SH-SY5Y (cell line): ENCODE measurements at regions not wholly inside any gene's neighbourhood (a gene's known extent, or its start where the extent isn't known, plus 50 kb on each side); places are given as distances from the start of the nearest gene placed in this dataset.

Experiments
- GATA2 ChIP-seq: IDR thresholded peaks from 2 replicates; pipeline ENCODE4 v1.6.1; 2011; ENCODE audit warnings: mild to moderate bottlenecking, low read depth, low read length
- GATA3 ChIP-seq: IDR thresholded peaks from 2 replicates; pipeline ENCODE4 v1.6.1; 2011; ENCODE audit warnings: low read depth, mild to moderate bottlenecking, low read length, moderate library complexity

DNA sequence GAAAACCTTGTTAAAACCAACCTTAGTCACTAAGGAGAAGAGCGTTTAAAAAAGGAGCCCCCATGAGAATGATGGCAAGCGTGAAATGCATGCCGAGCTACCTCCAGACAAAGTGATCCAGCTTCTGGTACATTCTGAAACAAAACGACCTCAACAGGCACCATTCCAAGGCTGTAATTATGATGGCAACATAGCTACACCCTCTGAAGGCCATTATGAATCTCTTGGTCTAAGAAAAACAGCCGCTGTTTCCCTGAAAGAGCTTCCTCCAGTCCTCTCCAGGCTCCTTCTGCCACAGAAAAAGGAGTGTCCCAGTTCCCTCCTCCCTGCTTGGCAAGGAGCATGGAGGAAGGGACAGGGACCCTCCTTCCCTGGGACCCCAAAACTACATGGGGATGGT lies 50.0 kb upstream of the ABLIM1 start:
- TF ChIP-seq GATA2 (no peak), GATA3 (no peak)

DNA sequence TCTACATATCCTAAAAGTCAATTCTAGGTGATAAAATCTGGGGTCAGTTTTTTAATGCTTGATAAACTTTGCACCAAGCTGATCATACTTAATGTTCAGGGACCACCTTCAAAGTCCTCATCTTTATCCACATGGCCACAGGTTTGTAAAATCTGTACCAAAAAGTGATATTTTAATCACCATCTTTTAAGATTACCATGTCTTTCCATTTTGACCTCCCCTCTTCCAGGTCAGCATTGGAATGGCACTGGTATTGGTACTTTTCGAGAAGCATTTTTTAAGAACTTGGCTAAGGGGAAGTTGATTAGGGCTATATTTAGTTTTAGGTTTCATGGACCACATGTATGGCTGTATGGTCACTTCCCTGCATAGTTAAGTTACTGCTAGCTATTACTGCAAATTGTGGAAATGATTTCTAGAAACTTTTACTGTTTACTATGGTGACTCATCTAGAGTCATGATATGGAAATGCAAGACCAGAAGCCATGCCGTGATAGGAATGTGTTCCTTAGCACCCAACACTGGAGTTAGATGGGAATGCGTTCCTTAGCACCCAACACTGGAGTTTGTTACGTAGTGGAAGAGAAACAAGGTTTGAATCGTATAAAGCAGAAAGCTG lies 50.8 kb upstream of the ABLIM1 start:
- TF ChIP-seq GATA3 (no peak), GATA2 (no peak)

DNA sequence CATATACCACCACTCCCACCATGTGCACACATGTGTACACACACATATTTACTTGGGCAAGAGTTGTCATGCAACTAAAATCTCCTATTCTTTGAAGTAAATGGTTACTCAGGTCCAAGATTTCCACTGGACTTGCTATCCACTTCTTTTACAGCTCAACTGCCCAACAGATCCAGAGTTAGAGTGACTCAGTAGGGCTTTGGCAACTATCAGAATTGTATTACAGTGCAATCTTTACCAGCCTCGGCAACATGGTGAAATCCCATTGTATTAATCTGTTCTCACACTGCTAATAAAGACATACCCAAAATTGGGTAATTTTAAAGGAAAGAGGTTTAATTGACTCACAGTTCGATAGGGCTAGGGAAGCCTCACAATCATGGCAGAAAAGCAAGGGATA lies 51.9 kb upstream of the ABLIM1 start:
- TF ChIP-seq GATA2, result no peak
- no peak for TF ChIP-seq GATA3

DNA sequence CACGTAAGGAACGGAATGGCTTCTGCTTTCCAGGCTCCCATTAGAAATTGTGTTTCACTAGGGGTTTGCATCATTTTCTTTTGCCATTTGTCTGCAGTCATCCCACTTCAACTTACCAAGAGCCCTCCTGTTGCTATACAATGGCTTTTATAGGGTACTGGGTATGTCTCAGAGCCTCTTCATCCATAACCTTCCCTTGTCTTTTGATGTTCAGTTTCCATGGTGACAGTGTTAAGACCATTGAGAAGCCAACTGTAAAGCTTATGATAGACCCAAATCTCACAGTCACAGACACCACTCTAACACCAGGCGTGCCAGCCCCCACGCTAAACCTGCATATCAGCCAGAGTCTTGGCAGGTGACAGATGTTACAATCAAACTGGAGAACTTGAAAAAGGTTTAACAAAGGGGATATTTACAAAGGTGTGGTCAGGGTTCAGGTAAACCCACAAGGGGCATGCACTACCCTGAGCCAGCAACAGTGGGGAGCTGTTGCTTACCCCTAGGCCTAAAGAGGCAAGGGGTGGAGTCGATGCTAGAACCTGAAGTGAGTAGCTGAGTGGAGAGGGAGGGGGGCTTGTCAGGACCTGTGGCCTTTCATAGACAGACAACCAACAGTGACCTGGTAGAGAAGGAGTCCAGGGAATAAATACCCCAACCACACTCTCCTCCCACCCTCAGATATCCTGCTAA lies 53.2 kb upstream of the ABLIM1 start:
- TF ChIP-seq GATA2, result no peak
- TF ChIP-seq GATA3, result no peak

DNA sequence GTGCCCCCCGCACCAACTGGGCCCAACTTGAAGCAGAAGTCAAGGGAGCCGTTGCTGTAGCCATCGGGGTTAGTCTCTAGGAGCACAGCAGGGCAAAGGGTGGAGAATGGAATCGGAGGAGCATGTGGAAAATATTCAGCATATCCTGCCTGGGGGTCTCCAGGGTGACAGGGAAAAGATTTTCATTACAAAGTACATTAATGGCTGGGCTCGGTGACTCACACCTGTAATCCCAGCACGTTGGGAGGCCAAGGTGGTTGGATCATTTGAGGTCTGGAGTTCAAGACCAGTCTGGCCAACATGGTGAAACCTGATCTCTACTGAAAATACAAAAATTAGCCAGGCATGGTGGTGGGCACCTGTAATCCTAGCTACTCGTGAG lies 53.8 kb upstream of the ABLIM1 start:
- TF ChIP-seq GATA2 (no peak), GATA3 (no peak)

DNA sequence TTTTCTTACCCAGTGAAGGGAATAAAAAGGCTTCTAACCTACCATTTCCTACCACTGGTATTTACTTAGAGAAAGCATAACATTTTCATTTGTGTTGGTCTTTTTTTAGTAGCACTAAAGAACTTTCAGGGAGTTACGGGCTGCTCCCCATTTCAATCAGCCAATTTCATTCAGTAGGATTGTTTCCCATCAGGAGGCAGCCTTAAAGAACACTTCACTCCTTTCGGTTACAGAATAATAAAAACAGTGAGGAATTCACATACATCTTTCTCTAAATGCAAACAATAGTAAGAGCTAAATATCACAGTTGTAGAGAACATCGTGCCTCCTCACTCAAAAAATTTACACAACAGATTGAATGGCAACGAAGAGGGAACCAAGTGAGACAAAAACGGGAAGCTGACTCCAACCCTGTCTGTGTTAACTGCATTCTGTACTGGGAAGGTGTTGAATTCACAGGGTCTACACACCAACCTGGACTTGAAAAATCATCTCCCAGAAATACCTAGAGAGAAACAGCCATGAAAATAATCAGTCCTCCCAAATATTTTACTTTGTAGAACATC lies 55.5 kb upstream of the ABLIM1 start:
- TF ChIP-seq GATA3 (no peak), GATA2 (no peak)

DNA sequence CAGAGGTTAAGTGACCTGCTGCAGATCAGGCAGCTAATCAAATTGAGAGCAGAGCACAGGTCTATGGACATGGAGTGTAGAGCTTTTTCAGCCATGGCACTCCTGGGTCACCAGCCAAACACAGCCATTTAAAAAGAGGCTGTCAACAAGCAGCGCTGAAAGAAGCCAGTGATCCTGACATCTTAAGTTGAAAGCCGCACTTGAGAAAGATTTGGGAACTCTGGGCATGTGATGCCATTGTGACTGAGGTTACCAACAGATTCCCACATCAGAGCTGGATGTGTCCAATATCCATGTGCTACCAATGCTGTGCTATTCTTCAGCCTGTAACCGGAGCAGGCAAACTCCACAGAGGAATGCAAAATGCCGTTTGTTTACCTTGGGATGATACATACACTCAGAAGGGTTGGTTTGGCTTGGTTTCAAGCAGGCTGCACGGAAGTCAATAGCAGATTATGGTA lies 56.2 kb upstream of the ABLIM1 start:
- TF ChIP-seq GATA2 (no peak), GATA3 (no peak)

DNA sequence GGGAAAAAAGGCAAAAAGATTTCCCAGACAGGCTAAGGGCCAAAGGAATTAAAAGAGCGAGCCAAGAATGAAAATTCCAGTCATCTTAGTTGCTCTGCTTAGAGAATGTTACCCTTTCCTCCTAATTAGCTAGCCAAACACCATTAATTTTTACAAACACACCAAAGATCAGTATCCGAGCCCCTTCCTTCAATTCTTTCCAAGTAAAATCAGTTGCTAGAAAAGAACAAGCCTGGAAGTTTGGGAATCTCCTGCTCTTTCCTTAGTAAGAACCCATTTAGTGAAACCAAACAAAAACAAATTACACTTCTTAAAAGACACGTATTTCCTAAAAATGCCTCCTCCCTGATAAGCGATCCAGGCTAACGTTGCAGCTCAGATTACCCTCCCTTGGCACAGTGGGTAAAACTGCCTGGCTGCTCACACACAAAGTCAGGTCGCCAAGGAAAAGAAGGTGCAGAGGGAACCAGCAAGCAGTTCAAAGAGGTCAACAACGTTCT lies 57.1 kb upstream of the ABLIM1 start:
- TF ChIP-seq GATA3 (no peak), GATA2 (no peak)

DNA sequence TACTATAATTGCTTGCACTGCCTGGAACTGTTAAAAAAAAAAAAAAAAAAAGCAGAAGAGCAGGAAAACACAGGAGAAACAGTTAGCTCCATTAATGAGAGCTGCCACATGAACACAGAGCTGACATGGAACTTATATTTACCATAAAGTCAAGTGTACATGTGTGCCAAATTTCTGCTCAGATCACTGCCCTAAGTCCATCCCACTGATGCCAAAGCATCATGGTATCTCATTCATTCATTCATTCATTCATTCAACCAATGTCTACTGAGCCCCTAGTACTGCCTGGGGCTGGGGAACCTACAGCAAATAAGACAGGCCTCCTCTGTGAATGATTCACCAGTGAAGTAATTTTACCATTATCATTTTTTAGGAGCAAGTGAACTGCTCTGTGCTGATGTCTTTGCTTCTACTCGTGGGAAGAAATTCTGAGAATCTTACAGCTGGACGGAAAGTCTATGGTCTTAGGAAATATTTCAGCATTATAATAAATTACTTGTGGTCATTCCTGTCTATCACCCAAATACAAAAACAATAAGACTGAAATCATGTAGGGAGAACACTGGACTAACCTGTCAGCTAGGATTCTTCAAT lies 58.8 kb upstream of the ABLIM1 start:
- TF ChIP-seq GATA3 (no peak), GATA2 (no peak)

DNA sequence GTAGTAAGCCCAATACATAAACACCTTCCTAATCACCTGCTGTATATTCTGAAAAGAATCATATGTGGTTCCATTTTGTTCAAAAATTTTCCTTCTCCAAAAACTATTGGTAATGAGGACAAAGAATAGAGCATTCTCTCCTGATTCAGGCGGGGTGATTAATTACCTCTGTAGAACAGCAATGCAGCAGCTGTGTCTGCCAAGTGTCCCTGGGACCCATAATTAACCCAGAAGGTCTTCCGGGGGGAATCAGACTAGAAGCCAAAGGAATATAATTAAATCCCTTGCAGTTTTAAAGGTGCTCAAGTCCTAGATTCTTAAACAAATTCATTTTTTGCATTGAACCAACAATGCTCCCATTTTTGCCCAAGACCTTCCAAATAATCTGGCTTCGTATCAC lies 60.3 kb upstream of the ABLIM1 start:
- TF ChIP-seq GATA2, result no peak
- no peak for TF ChIP-seq GATA3

DNA sequence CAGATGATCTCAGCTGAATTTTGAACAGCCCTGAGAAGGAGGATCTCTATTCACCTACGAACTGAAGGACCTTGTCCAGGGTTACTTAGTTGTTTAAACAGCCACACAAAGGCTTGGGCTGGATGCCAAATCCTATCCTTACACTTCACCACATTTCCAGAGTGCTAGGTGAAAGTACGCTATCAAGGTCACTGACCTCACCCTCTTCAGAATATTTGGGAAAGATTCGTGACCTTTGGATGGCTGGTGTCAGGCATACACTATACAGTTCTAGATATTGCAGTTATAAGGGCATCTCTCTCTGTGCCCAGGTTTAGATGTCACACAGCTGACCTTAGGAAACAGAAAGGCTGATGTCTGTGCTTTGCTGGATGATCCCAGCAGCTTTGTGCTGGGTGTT lies 61.2 kb upstream of the ABLIM1 start:
- TF ChIP-seq GATA3 (no peak), GATA2 (no peak)

DNA sequence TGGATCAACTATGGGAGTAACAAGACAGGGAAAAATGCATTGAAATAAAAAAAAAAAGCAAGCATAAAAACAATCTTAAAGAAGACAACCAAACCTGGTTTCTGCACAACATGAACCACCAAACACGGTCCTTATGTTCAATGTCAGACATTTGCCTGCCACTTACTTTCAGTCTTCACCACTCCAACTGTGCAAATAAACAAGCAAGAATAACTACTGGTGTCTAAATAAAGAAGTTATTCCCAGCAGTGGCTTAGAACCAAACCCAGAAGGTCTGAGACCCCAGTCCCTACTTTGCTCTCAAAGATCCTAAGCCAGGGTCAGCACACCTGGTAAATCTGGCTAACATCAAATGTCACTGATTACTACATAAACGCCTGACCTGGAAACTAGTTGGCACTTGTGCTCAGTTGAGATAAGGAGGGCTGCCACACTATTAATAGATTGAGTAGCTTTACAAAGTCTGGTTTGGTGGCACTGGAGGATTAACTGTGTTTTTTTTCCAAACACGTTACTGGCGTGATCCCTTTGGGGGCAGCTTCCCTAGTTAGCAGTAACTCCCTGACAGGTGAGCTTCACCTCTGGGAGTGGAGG lies 62.7 kb upstream of the ABLIM1 start:
- no peak for TF ChIP-seq GATA2

DNA sequence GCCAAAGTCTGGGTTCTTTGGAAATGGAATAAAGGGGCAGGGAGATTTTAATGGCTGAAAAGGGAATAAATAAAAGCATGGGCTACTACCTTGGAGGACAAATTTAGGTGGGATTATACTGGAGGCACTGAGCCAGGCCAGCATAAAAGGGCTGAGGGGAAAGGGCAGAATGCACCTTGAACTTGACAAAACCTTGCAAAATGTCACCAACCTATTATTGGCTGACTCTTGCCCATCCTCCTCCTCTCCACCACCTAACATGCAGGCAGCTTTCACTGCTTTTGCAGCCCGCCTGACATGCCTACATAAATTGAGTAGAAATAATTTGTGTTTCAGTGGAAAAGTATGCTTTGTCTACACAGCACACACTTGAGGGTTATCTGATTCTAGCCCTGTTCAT lies 65.3 kb upstream of the ABLIM1 start:
- TF ChIP-seq GATA3, result no peak
- TF ChIP-seq GATA2, result no peak

DNA sequence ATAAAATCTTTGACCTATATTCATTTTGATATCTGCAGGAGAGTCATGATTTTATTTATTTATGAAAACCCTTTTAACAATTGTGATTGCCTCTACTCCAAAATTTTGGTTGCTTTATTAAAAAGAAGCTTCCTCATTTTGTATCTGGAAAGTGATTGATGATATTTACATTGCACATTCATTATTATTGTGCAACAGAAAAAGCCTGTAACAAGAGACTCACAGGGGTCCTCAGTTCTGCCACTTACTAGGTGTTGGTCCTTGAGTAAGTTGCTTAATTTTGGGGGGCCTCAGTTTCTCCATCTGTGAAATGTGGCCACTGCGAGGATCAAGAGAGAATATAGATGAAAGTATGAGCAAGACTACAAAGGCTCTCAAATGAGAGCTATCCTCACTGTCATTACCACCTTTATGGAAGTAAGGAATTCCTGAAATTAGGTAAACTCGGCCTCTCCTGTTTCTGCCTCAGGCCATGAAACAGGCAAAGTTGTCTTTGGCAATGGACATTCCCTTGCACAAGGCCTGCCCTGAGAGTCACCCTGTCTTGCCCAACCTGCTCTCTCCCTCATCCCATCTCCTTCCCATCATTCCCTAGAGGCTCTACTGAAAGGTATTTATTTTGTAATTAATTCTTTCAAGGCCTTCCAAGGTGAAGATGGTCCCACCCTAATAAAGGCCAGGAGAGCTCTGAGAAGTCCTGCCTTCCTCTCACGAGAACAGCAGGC lies 66.1 kb upstream of the ABLIM1 start:
- TF ChIP-seq GATA2 (no peak), GATA3 (no peak)

DNA sequence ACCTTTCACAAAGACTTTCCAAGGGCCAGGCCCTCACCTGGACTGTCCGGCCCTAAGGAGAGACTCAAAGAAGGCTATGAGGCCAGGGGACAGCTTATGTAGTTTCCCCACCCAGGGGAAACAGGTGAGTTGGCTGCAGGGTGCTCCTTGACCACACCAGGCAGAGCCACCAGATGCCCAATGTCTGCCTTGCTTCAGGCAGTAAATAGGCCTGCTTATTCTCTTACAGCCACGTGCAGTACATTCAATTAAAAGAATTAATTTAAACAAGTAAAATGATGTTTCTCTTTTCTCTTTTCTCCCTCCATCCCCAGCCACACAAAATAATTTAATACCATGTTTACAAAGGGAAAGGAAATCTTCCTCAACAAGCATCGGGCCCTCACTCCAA lies 66.6 kb upstream of the ABLIM1 start:
- TF ChIP-seq GATA3 (no peak), GATA2 (no peak)
